ENCODE measurements at regions not wholly inside any gene's neighbourhood (a gene's known extent, or its start where the extent isn't known, plus 50 kb on each side); places are given as distances from the start of the nearest gene placed in this dataset.

- TF ChIP-seq CTCF (IDR thresholded peaks at IDR 0.05), result peak; percentile 56
- no peak for TF ChIP-seq EZH2 (IDR thresholded peaks at IDR 0.05; ENCODE audit: borderline replicate concordance, insufficient read depth, low read depth, low read length, poor library complexity, severe bottlenecking)
These were observed 228.2 kb upstream of the TYRP1 start for GRCh38 chr9:12464910-12465512.

Data from B cell (primary cell).